CD4-positive, alpha-beta T cell (primary cell): ENCODE measurements at regions not wholly inside any gene's neighbourhood (a gene's known extent, or its start where the extent isn't known, plus 50 kb on each side); places are given as distances from the start of the nearest gene placed in this dataset.

ENCODE experiments used
- ATAC-seq: fragments of 200-7000 bp; cut with Tn5 transposase; one replicate; pipeline ENCODE4 v1.10.0; 2022; ENCODE audit warnings: mild to moderate bottlenecking; ENCODE audit not compliant: poor library complexity
- CTCF ChIA-PET: fragments of 350-600 bp; sonication (Branson Sonifier 250); formaldehyde crosslinking; loops from one replicate; lab custom pipeline; 2021; ENCODE audit warnings: antibody characterized with exemption, inconsistent platforms; lab: Charles Lee
- POLR2A ChIA-PET: fragments of 350-600 bp; sonication (Branson Sonifier 250); formaldehyde crosslinking; loops from one replicate; lab custom pipeline; 2021; ENCODE audit warnings: antibody characterized with exemption, inconsistent platforms; lab: Charles Lee
- DNase-seq, 14 experiments: peaks; one replicate each; pipeline ENCODE4 v3.0.0-alpha.2; 2013 to 2020; ENCODE audit warnings: mixed read lengths in 2 of 14
- H3K27ac ChIP-seq, 2 donors: one replicate each; pipeline versions ENCODE4 v1.5.1 to v1.7.0; 2013; ENCODE audit warnings: low read length in 2 of 2, low read depth in 1 of 2, mild to moderate bottlenecking in 1 of 2
- H3K27me3 ChIP-seq, 2 experiments: 1 replicate in 1 of 2; 2 replicates in 1 of 2; pipeline versions ENCODE4 v1.6.1 to v1.7.0; 2013; ENCODE audit warnings: low read length in 2 of 2, control low read depth in 1 of 2, mild to moderate bottlenecking in 1 of 2, moderate library complexity in 1 of 2; ENCODE audit not compliant: insufficient read depth in 2 of 2, control insufficient read depth in 1 of 2
- H3K36me3 ChIP-seq: one replicate; pipeline ENCODE4 v1.6.1; 2013; ENCODE audit warnings: low read length, control low read depth; ENCODE audit not compliant: insufficient read depth
- H3K4me1 ChIP-seq: one replicate; pipeline ENCODE4 v1.6.1; 2013; ENCODE audit warnings: low read length, control low read depth; ENCODE audit not compliant: insufficient read depth
- H3K4me3 ChIP-seq: one replicate; pipeline ENCODE4 v1.5.1; 2013; ENCODE audit warnings: mild to moderate bottlenecking, low read length, moderate library complexity
- H3K9me3 ChIP-seq, 2 experiments: 1 replicate in 1 of 2; 2 replicates in 1 of 2; pipeline versions ENCODE4 v1.6.1 to v1.7.0; 2013; ENCODE audit warnings: low read length in 2 of 2, mild to moderate bottlenecking in 2 of 2, control low read depth in 1 of 2, moderate library complexity in 1 of 2; ENCODE audit not compliant: control insufficient read depth in 1 of 2, insufficient read depth in 1 of 2
- H3K27ac Mint-ChIP-seq: one replicate; pipeline ENCODE4 v1.8.0; 2020; ENCODE audit warnings: mixed read lengths
- H3K27me3 Mint-ChIP-seq: one replicate; pipeline ENCODE4 v1.8.0; 2021; ENCODE audit warnings: mixed read lengths
- H3K36me3 Mint-ChIP-seq: one replicate; pipeline ENCODE4 v1.8.0; 2021; ENCODE audit warnings: low read depth, mixed read lengths
- H3K4me1 Mint-ChIP-seq: one replicate; pipeline ENCODE4 v1.8.0; 2021; ENCODE audit warnings: low read depth, mixed read lengths
- H3K4me3 Mint-ChIP-seq: one replicate; pipeline ENCODE4 v1.8.0; 2020; ENCODE audit warnings: mild to moderate bottlenecking, mixed read lengths
- H3K9me3 Mint-ChIP-seq: one replicate; pipeline ENCODE4 v1.8.0; 2020; ENCODE audit warnings: mixed read lengths
- intact Hi-C, 2 experiments: fragments of 100-400 bp; cut with DNase I in 1 of 2; cut with micrococcal nuclease in 1 of 2; formaldehyde crosslinking; loops; one replicate each; pipeline versions ENCODE4 v1.15.1 to v1.9.0; 2023 to 2025; cut with DNase I, micrococcal nuclease
- TF ChIP-seq, protein P1 (sequence below): fragments of 200-600 bp; IDR thresholded peaks from one replicate; pipeline ENCODE4 v1.8.0; 2022; ENCODE audit warnings: antibody characterized with exemption, mild to moderate bottlenecking

DNA sequence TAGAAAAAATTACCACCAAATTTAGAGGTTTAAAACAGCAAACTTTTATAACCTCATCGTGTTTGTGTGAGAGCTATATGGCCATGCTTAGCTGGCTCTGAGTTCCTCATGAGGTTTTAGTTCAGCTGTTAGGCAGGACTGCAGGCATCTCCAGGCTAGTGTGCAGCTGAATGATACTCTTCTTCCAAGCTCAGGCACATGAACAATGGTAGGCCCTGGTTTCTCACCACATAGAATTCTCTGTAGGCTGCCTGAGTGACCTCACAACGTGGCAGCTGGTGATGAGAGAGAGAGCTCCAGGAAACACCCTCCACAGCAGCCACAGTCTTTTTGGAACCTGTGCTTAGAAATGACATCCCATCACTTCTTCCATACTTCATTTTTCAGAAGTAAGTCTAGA, 540.6 kb upstream of the MIR17HG start:
- Mint-ChIP-seq H3K4me1 (no peaks in the 10 kb centered on the region), H3K4me3 (no peak overlapping the region), H3K9me3 (no peaks in the 10 kb centered on the region), H3K27ac (no peak overlapping the region), H3K27me3 (no peaks in the 10 kb centered on the region), H3K36me3 (no peaks in the 10 kb centered on the region)
- Histone ChIP-seq H3K4me1 (no peaks in the 10 kb centered on the region), H3K27me3 (no peaks in the 10 kb centered on the region), H3K9me3 (peaks cover 0 to 4% of the 10 kb centered on the region in 2 experiments), H3K27ac (no peak overlapping the region), H3K4me3 (no peak overlapping the region), H3K36me3 (no peaks in the 10 kb centered on the region)
- intact Hi-C loops: no loop called here
- DNase-seq: no peak
- ChIA-PET CTCF (no interaction called here), POLR2A (no interaction called here)
- TF ChIP-seq, protein P1, sequence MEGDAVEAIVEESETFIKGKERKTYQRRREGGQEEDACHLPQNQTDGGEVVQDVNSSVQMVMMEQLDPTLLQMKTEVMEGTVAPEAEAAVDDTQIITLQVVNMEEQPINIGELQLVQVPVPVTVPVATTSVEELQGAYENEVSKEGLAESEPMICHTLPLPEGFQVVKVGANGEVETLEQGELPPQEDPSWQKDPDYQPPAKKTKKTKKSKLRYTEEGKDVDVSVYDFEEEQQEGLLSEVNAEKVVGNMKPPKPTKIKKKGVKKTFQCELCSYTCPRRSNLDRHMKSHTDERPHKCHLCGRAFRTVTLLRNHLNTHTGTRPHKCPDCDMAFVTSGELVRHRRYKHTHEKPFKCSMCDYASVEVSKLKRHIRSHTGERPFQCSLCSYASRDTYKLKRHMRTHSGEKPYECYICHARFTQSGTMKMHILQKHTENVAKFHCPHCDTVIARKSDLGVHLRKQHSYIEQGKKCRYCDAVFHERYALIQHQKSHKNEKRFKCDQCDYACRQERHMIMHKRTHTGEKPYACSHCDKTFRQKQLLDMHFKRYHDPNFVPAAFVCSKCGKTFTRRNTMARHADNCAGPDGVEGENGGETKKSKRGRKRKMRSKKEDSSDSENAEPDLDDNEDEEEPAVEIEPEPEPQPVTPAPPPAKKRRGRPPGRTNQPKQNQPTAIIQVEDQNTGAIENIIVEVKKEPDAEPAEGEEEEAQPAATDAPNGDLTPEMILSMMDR: no peak
- no peak for ATAC-seq

DNA sequence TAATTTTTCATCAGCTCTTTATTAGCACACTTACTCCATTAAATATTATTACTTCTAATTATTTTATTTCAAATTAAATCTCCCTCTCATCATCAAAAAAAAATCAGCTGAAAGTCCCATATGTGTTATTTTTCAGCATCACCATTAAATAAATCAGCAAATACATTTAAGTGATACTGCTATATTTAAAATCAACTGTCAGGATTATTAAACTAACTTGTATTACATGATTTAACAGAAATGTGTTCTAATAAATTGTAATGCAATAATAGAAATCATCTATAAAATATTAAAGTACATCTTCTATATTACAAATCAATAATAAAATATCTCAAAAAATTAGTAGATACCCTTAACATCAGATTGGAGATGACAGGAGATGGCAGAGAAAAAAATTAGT, 538.6 kb upstream of the MIR17HG start:
- H3K36me3 Mint-ChIP-seq: no peaks in the 10 kb centered on the region
- H3K9me3 Mint-ChIP-seq: peaks cover 2% of the 10 kb centered on the region

DNA sequence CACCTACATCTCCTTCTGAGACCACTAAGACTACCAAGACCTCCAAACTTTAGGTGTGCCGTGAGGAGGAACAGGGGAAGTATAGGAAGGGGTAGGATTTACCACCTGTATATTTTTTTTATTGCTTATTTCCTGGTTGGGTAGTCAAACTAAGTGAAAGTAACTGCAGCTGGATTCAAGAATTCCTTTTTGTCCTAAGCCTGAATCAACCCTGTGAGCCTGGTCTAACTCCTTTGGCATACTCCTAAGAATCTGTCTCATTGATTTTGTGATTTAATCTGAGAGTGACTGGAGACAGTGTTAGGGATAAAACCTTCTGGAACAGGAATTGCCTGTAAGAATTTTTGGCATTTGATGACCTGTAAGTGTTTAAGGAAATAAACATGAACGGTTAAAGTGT, 523.5 kb upstream of the MIR17HG start:
- Mint-ChIP-seq H3K27me3 (no peaks in the 10 kb centered on the region), H3K9me3 (peaks cover 5% of the 10 kb centered on the region), H3K4me1 (no peaks in the 10 kb centered on the region), H3K27ac (no peak overlapping the region), H3K36me3 (no peaks in the 10 kb centered on the region), H3K4me3 (no peak overlapping the region)
- TF ChIP-seq, protein P1: no peak
- Histone ChIP-seq H3K27ac (no peak overlapping the region), H3K4me1 (no peaks in the 10 kb centered on the region), H3K27me3 (no peaks in the 10 kb centered on the region), H3K36me3 (no peaks in the 10 kb centered on the region), H3K9me3 (peaks cover 0 to 4% of the 10 kb centered on the region in 2 experiments), H3K4me3 (no peak overlapping the region)
- ChIA-PET POLR2A (no interaction called here), CTCF (no interaction called here)
- no peak for ATAC-seq
- intact Hi-C loops: no loop called here
- no peak for DNase-seq

More for the DNA sequence above, 538.6 kb upstream of the MIR17HG start:
- Histone ChIP-seq H3K4me3 (no peak overlapping the region), H3K4me1 (no peaks in the 10 kb centered on the region), H3K27ac (no peak overlapping the region), H3K36me3 (no peaks in the 10 kb centered on the region), H3K9me3 (peaks cover 0 to 10% of the 10 kb centered on the region in 2 experiments), H3K27me3 (no peaks in the 10 kb centered on the region)
- intact Hi-C loops: no loop called here
- no peak overlapping the region for H3K4me3 Mint-ChIP-seq
- DNase-seq (no peak), ATAC-seq (no peak)
- ChIA-PET CTCF (no interaction called here), POLR2A (no interaction called here)
- no peak overlapping the region for H3K27ac Mint-ChIP-seq
- TF ChIP-seq, protein P1: no peak
- no peaks in the 10 kb centered on the region for H3K27me3 Mint-ChIP-seq
- H3K4me1 Mint-ChIP-seq: no peaks in the 10 kb centered on the region
